ENCODE measurements at regions not wholly inside any gene's neighbourhood (a gene's known extent, or its start where the extent isn't known, plus 50 kb on each side); places are given as distances from the start of the nearest gene placed in this dataset.

- no peak for TF ChIP-seq CTCF (IDR thresholded peaks at IDR 0.05; ENCODE audit: low read depth, low read length)
- no peak for DNase-seq (ENCODE audit: extremely low read depth, low read depth)
Observed at GRCh38 chr2:200752332-200752731, 59.4 kb upstream of the BZW1 start.

- no peak for DNase-seq (ENCODE audit: extremely low read depth, low read depth)
- TF ChIP-seq CTCF (IDR thresholded peaks at IDR 0.05; ENCODE audit: low read depth, low read length), result no peak
Observed at GRCh38 chr2:200752835-200753234, 58.9 kb upstream of the BZW1 start.

GRCh38 chr2:200756618-200757321 lies 54.9 kb upstream of the BZW1 start:
- DNase-seq (ENCODE audit: extremely low read depth, low read depth), result no peak
- TF ChIP-seq CTCF (IDR thresholded peaks at IDR 0.05; ENCODE audit: low read depth, low read length), result no peak

- TF ChIP-seq CTCF (IDR thresholded peaks at IDR 0.05; ENCODE audit: low read depth, low read length), result no peak
- DNase-seq (ENCODE audit: extremely low read depth, low read depth), result no peak
Observed at GRCh38 chr2:200757399-200757798, 54.3 kb upstream of the BZW1 start.

- no peak for DNase-seq (ENCODE audit: extremely low read depth, low read depth)
- TF ChIP-seq CTCF (IDR thresholded peaks at IDR 0.05; ENCODE audit: low read depth, low read length), result no peak
Observed at GRCh38 chr2:200758341-200758740, 53.4 kb upstream of the BZW1 start.

GRCh38 chr2:200761266-200761665 lies 50.4 kb upstream of the BZW1 start:
- DNase-seq (ENCODE audit: extremely low read depth, low read depth), result no peak
- no peak for TF ChIP-seq CTCF (IDR thresholded peaks at IDR 0.05; ENCODE audit: low read depth, low read length)
